ENCODE measurements at regions not wholly inside any gene's neighbourhood (a gene's known extent, or its start where the extent isn't known, plus 50 kb on each side); places are given as distances from the start of the nearest gene placed in this dataset.

- no peak for TF ChIP-seq TBP (CRISPR knock-in tag; IDR thresholded peaks at IDR 0.05)
- TF ChIP-seq SUZ12 (IDR thresholded peaks at IDR 0.05; ENCODE audit: low read depth, low read length): no peak
- TF ChIP-seq ZNF207 (IDR thresholded peaks at IDR 0.05; ENCODE audit: borderline replicate concordance): no peak
- peak; percentile 62 for TF ChIP-seq FOSL2 (CRISPR knock-in tag; IDR thresholded peaks at IDR 0.05)
- TF ChIP-seq E2F1 (CRISPR knock-in tag; IDR thresholded peaks at IDR 0.05): peak; percentile 83; the same call in 1 of the 2 replicates
- TF ChIP-seq NFRKB (IDR thresholded peaks at IDR 0.05): no peak
- TF ChIP-seq KLF11 (CRISPR knock-in tag; IDR thresholded peaks at IDR 0.05): no peak
Observed at GRCh38 chr6:27545271-27546046, 72.6 kb upstream of the ZNF184 start.

All from HepG2 (cell line).